Gastrocnemius medialis (tissue), 4 donors: ENCODE measurements at regions not wholly inside any gene's neighbourhood (a gene's known extent, or its start where the extent isn't known, plus 50 kb on each side); places are given as distances from the start of the nearest gene placed in this dataset.

ENCODE experiments used
- ATAC-seq, 2 donors: fragments of 150-250 bp; one replicate each; pipeline ENCODE4 v1.9.1; 2016
- DNase-seq, 2 donors: peaks; one replicate each; pipeline ENCODE4 v3.0.0-alpha.2; 2019
- H3K27ac ChIP-seq, 4 donors: fragments of 200-600 bp; sonication (generic); 1 replicate in 1 of 4; 2 replicates in 3 of 4; pipeline ENCODE4 v1.5.1; 2016 to 2018; ENCODE audit warnings: mild to moderate bottlenecking in 2 of 4, moderate library complexity in 1 of 4
- H3K27me3 ChIP-seq, 3 donors: fragments of 200-600 bp; sonication (generic) in 2 of 3; 1 replicate in 1 of 3; 2 replicates in 2 of 3; pipeline versions ENCODE4 v1.5.1 to v1.6.0; 2016 to 2019; ENCODE audit warnings: mild to moderate bottlenecking in 1 of 3, moderate library complexity in 1 of 3
- H3K36me3 ChIP-seq, 2 donors: fragments of 200-600 bp; sonication (generic) in 1 of 2; one replicate each; pipeline ENCODE4 v1.5.1; 2017 to 2018
- H3K4me1 ChIP-seq, 2 donors: fragments of 200-600 bp; sonication (generic) in 1 of 2; one replicate each; pipeline ENCODE4 v1.5.1; 2016 to 2017; ENCODE audit warnings: mild to moderate bottlenecking in 2 of 2
- H3K4me3 ChIP-seq, 4 donors: fragments of 200-600 bp; sonication (generic) in 3 of 4; 1 replicate in 1 of 4; 2 replicates in 3 of 4; pipeline ENCODE4 v1.5.1; 2016 to 2019; ENCODE audit warnings: mild to moderate bottlenecking in 2 of 4
- H3K9me3 ChIP-seq, 3 donors: fragments of 200-600 bp; sonication (generic) in 2 of 3; 1 replicate in 1 of 3; 2 replicates in 2 of 3; pipeline ENCODE4 v1.5.1; 2016 to 2019
- CTCF ChIP-seq, 5 experiments: fragments of 450-650 bp in 3 of 5; fragments of 200-600 bp in 2 of 5; sonication (generic) in 2 of 5; IDR thresholded peaks in 4 of 5; conservative IDR thresholded peaks in 1 of 5; 1 replicate in 4 of 5; 2 replicates in 1 of 5; pipeline ENCODE4 v1.5.1; 2016 to 2019; ENCODE audit warnings: antibody characterized with exemption in 5 of 5, mild to moderate bottlenecking in 3 of 5, moderate library complexity in 3 of 5
- POLR2A ChIP-seq, 2 donors: fragments of 450-650 bp; IDR thresholded peaks; one replicate each; pipeline ENCODE4 v1.6.1; 2017; ENCODE audit warnings: antibody characterized with exemption in 2 of 2, mild to moderate bottlenecking in 2 of 2, moderate library complexity in 2 of 2
- in situ Hi-C, 4 donors: fragments of 200-750 bp; cut with MboI; loops; one replicate each; pipeline versions ENCODE4 v1.15.0 to v1.8.0; 2017; ENCODE audit warnings: low sequenced_read_pairs in 4 of 4
- intact Hi-C: fragments of 100-400 bp; cut with DNase I; formaldehyde crosslinking; loops from one replicate; pipeline ENCODE4 v1.15.1; 2023; ENCODE audit warnings: low total_unique reads

- no peak for DNase-seq
- no peak for TF ChIP-seq CTCF (IDR thresholded peaks at IDR 0.05 in 4 of 5, conservative IDR thresholded peaks at IDR 0.05 in 1 of 5)
- no peak for TF ChIP-seq POLR2A (IDR thresholded peaks at IDR 0.05)
- ATAC-seq, result no peak
- no peak overlapping the region for H3K27ac ChIP-seq
- H3K4me1 ChIP-seq, result no peaks in the 10 kb centered on the region
- in situ Hi-C loops (no loop called here), intact Hi-C loops (no loop called here)
- H3K9me3 ChIP-seq, result no peaks in the 10 kb centered on the region
- no peak overlapping the region for H3K4me3 ChIP-seq
- no peaks in the 10 kb centered on the region for H3K36me3 ChIP-seq
- no peaks in the 10 kb centered on the region for H3K27me3 ChIP-seq
Measured at GRCh38 chr9:86525182-86525581, 171.0 kb upstream of the TUT7 start.

GRCh38 chr9:86521977-86522376 lies 167.8 kb upstream of the TUT7 start:
- intact Hi-C loops, result no loop called here
- no peak overlapping the region for H3K27ac ChIP-seq
- H3K4me1 ChIP-seq, result no peaks in the 10 kb centered on the region
- H3K9me3 ChIP-seq, result no peaks in the 10 kb centered on the region
- no peaks in the 10 kb centered on the region for H3K27me3 ChIP-seq
- no peak overlapping the region for H3K4me3 ChIP-seq
- DNase-seq (no peak), ATAC-seq (no peak)
- in situ Hi-C loops, result no loop called here
- no peaks in the 10 kb centered on the region for H3K36me3 ChIP-seq
- no peak for TF ChIP-seq POLR2A (IDR thresholded peaks at IDR 0.05)
- TF ChIP-seq CTCF (IDR thresholded peaks at IDR 0.05 in 4 of 5, conservative IDR thresholded peaks at IDR 0.05 in 1 of 5), result no peak

GRCh38 chr9:86521322-86521721 lies 167.1 kb upstream of the TUT7 start:
- DNase-seq (no peak), ATAC-seq (no peak)
- no peaks in the 10 kb centered on the region for H3K4me1 ChIP-seq
- intact Hi-C loops (no loop called here), in situ Hi-C loops (no loop called here)
- H3K9me3 ChIP-seq, result no peaks in the 10 kb centered on the region
- no peak overlapping the region for H3K4me3 ChIP-seq
- H3K36me3 ChIP-seq, result no peaks in the 10 kb centered on the region
- no peak overlapping the region for H3K27ac ChIP-seq
- no peak for TF ChIP-seq POLR2A (IDR thresholded peaks at IDR 0.05)
- H3K27me3 ChIP-seq, result no peaks in the 10 kb centered on the region

DNA sequence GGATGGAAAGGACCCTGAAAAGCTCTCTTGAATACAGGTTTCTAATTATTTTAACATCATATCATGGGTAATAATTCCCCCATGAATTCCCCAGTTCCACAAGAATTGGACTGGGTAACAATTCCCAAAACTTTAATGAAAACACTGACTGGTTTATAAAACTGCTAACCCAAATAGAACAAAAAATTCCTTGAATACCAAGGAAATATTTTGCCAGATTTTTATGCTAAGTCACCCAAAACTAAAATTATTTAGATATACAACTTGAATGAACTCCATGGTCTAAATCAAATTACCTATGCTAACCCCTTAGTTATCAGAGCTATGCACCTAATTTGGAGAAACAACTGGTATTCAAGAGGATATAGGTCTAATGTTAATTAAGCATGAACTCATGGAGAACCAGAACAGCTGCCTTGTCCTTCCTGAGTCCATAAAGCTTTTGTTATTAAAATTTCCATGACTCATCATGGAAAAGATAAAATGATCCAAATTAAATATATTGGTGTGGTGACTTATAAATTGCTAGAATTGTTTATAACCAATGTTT lies 164.9 kb upstream of the TUT7 start:
- DNase-seq, result no peak
- H3K4me1 ChIP-seq, result no peaks in the 10 kb centered on the region
- H3K27me3 ChIP-seq, result no peaks in the 10 kb centered on the region
- in situ Hi-C loops, result no loop called here
- H3K4me3 ChIP-seq, result no peak overlapping the region
- H3K27ac ChIP-seq, result no peak overlapping the region
- no peaks in the 10 kb centered on the region for H3K36me3 ChIP-seq
- no peaks in the 10 kb centered on the region for H3K9me3 ChIP-seq
- intact Hi-C loops, result no loop called here
- ATAC-seq, result no peak
- TF ChIP-seq POLR2A (IDR thresholded peaks at IDR 0.05) (no peak), CTCF (IDR thresholded peaks at IDR 0.05 in 4 of 5, conservative IDR thresholded peaks at IDR 0.05 in 1 of 5) (no peak)

- intact Hi-C loops, result no loop called here
- Histone ChIP-seq H3K4me1 (no peaks in the 10 kb centered on the region), H3K9me3 (no peaks in the 10 kb centered on the region), H3K27ac (no peak overlapping the region), H3K36me3 (no peaks in the 10 kb centered on the region), H3K4me3 (no peak overlapping the region), H3K27me3 (no peaks in the 10 kb centered on the region)
- DNase-seq (no peak), ATAC-seq (no peak)
- in situ Hi-C loops, result no loop called here
- TF ChIP-seq CTCF (IDR thresholded peaks at IDR 0.05 in 4 of 5, conservative IDR thresholded peaks at IDR 0.05 in 1 of 5) (no peak), POLR2A (IDR thresholded peaks at IDR 0.05) (no peak)
Measured at GRCh38 chr9:86517475-86517874, 163.3 kb upstream of the TUT7 start.
